Memory B cell (primary cell): ENCODE measurements at regions not wholly inside any gene's neighbourhood (a gene's known extent, or its start where the extent isn't known, plus 50 kb on each side); places are given as distances from the start of the nearest gene placed in this dataset.

ENCODE experiments used
- ATAC-seq: fragments of 150-1000 bp; cut with Tn5 transposase; 2 replicates; pipeline ENCODE4 v1.10.0; 2021; ENCODE audit warnings: low read depth, mild to moderate bottlenecking, moderate library complexity
- DNase-seq, 2 donors: peaks; one replicate each; pipeline ENCODE4 v3.0.0; 2022; ENCODE audit warnings: low spot score in 2 of 2
- H3K27ac Mint-ChIP-seq: one replicate; pipeline ENCODE4 v1.8.0; 2022; ENCODE audit warnings: mild to moderate bottlenecking, moderate library complexity, mixed read lengths
- H3K27me3 Mint-ChIP-seq: one replicate; pipeline ENCODE4 v1.8.0; 2022; ENCODE audit warnings: mixed read lengths
- H3K36me3 Mint-ChIP-seq: one replicate; pipeline ENCODE4 v1.8.0; 2022; ENCODE audit warnings: mild to moderate bottlenecking, mixed read lengths
- H3K4me1 Mint-ChIP-seq: one replicate; pipeline ENCODE4 v1.8.0; 2022; ENCODE audit warnings: mixed read lengths
- H3K4me3 Mint-ChIP-seq: one replicate; pipeline ENCODE4 v1.8.0; 2022; ENCODE audit warnings: mild to moderate bottlenecking, moderate library complexity, mixed read lengths
- H3K9me3 Mint-ChIP-seq: one replicate; pipeline ENCODE4 v1.8.0; 2022; ENCODE audit warnings: mixed read lengths

DNA sequence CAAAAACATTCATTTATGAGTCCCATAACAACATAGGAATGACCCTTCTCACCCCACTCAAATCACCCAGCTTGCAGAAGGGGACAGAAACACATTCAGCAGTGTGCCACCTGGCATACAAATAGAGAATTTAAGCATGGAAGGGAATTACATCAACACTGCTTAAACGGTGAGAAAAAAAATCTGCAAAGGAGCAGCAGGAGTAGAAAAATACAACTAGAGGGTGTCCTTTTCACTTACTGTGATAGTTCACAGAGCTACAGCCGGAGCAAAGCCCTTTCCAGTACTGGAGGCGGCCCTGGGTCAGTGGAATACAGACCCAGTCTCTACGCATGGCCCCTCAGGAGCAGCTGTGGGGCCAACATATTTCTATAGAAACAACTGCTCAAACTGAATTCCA is 764.3 kb upstream of the ARGLU1 start:
- ATAC-seq = no peak
- Mint-ChIP-seq H3K36me3 (no peaks in the 10 kb centered on the region), H3K4me1 (no peaks in the 10 kb centered on the region), H3K27ac (no peak overlapping the region), H3K4me3 (no peak overlapping the region), H3K27me3 (no peaks in the 10 kb centered on the region), H3K9me3 (peaks cover 3% of the 10 kb centered on the region)
- DNase-seq = no peak

- H3K4me1 Mint-ChIP-seq = no peaks in the 10 kb centered on the region
- DNase-seq (no peak), ATAC-seq (no peak)
- H3K27me3 Mint-ChIP-seq = no peaks in the 10 kb centered on the region
- peaks cover 3% of the 10 kb centered on the region for H3K9me3 Mint-ChIP-seq
- H3K36me3 Mint-ChIP-seq = no peaks in the 10 kb centered on the region
- no peak overlapping the region for H3K27ac Mint-ChIP-seq
- no peak overlapping the region for H3K4me3 Mint-ChIP-seq
These were observed 763.4 kb upstream of the ARGLU1 start for GRCh38 chr13:107331359-107331758.

DNA sequence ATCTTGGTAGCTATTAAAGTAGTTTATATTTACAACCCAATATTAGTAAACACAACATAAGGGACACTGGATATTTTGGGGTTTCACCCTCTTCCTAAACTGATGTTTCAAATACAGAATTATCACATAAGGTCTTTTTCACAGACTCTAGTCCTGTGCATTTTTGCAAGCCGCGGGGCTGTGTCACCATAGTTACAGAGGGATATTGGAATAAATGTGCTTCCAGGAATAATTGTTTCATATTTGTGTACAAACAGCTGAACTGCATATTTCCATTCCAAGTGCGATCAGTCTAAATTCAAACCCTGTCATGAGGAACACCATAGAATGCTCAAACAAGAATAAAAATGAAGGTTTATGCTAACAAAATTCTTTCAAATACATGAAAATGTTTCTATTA is 762.5 kb upstream of the ARGLU1 start:
- no peak for DNase-seq
- peaks cover 3% of the 10 kb centered on the region for H3K9me3 Mint-ChIP-seq
- H3K27me3 Mint-ChIP-seq = no peaks in the 10 kb centered on the region
- H3K4me3 Mint-ChIP-seq = no peak overlapping the region
- no peak overlapping the region for H3K27ac Mint-ChIP-seq
- no peaks in the 10 kb centered on the region for H3K36me3 Mint-ChIP-seq
- H3K4me1 Mint-ChIP-seq = no peaks in the 10 kb centered on the region
- ATAC-seq = no peak

GRCh38 chr13:107329991-107330390 is 762.1 kb upstream of the ARGLU1 start:
- no peaks in the 10 kb centered on the region for H3K4me1 Mint-ChIP-seq
- H3K27ac Mint-ChIP-seq = no peak overlapping the region
- H3K27me3 Mint-ChIP-seq = no peaks in the 10 kb centered on the region
- ATAC-seq (no peak), DNase-seq (no peak)
- peaks cover 3% of the 10 kb centered on the region for H3K9me3 Mint-ChIP-seq
- H3K36me3 Mint-ChIP-seq = no peaks in the 10 kb centered on the region
- no peak overlapping the region for H3K4me3 Mint-ChIP-seq

GRCh38 chr13:107324416-107325204 is 756.7 kb upstream of the ARGLU1 start:
- ATAC-seq = no peak

GRCh38 chr13:107322228-107322627 is 754.3 kb upstream of the ARGLU1 start:
- ATAC-seq (no peak), DNase-seq (no peak)
- Mint-ChIP-seq H3K27ac (no peak overlapping the region), H3K9me3 (no peaks in the 10 kb centered on the region), H3K4me3 (no peak overlapping the region), H3K27me3 (no peaks in the 10 kb centered on the region), H3K36me3 (no peaks in the 10 kb centered on the region), H3K4me1 (no peaks in the 10 kb centered on the region)

More at GRCh38 chr13:107324416-107325204, 756.7 kb upstream of the ARGLU1 start:
- no peaks in the 10 kb centered on the region for H3K36me3 Mint-ChIP-seq
- peaks cover 2% of the 10 kb centered on the region for H3K9me3 Mint-ChIP-seq
- H3K27me3 Mint-ChIP-seq = no peaks in the 10 kb centered on the region
- no peak for DNase-seq
- H3K27ac Mint-ChIP-seq = no peak overlapping the region
- H3K4me3 Mint-ChIP-seq = no peak overlapping the region
- H3K4me1 Mint-ChIP-seq = no peaks in the 10 kb centered on the region

GRCh38 chr13:107305178-107305577 is 737.2 kb upstream of the ARGLU1 start:
- peaks cover 1% of the 10 kb centered on the region for H3K9me3 Mint-ChIP-seq
- H3K27me3 Mint-ChIP-seq = no peaks in the 10 kb centered on the region
- no peaks in the 10 kb centered on the region for H3K36me3 Mint-ChIP-seq
- ATAC-seq = no peak
- H3K4me3 Mint-ChIP-seq = no peak overlapping the region
- H3K4me1 Mint-ChIP-seq = no peaks in the 10 kb centered on the region
- DNase-seq = no peak
- no peak overlapping the region for H3K27ac Mint-ChIP-seq

GRCh38 chr13:107301724-107302374 is 733.9 kb upstream of the ARGLU1 start:
- ATAC-seq = no peak
- no peak for DNase-seq
- no peak overlapping the region for H3K27ac Mint-ChIP-seq
- no peaks in the 10 kb centered on the region for H3K4me1 Mint-ChIP-seq
- H3K4me3 Mint-ChIP-seq = no peak overlapping the region
- no peaks in the 10 kb centered on the region for H3K36me3 Mint-ChIP-seq
- H3K27me3 Mint-ChIP-seq = no peaks in the 10 kb centered on the region
- no peaks in the 10 kb centered on the region for H3K9me3 Mint-ChIP-seq

GRCh38 chr13:107299717-107300116 is 731.8 kb upstream of the ARGLU1 start:
- peaks cover 3% of the 10 kb centered on the region for H3K9me3 Mint-ChIP-seq
- H3K4me3 Mint-ChIP-seq = no peak overlapping the region
- ATAC-seq = no peak
- no peak overlapping the region for H3K27ac Mint-ChIP-seq
- no peaks in the 10 kb centered on the region for H3K36me3 Mint-ChIP-seq
- H3K4me1 Mint-ChIP-seq = no peaks in the 10 kb centered on the region
- no peaks in the 10 kb centered on the region for H3K27me3 Mint-ChIP-seq
- DNase-seq = no peak

- H3K27me3 Mint-ChIP-seq = no peaks in the 10 kb centered on the region
- DNase-seq (no peak), ATAC-seq (no peak)
- no peak overlapping the region for H3K27ac Mint-ChIP-seq
- H3K4me3 Mint-ChIP-seq = no peak overlapping the region
- peaks cover 3% of the 10 kb centered on the region for H3K9me3 Mint-ChIP-seq
- no peaks in the 10 kb centered on the region for H3K36me3 Mint-ChIP-seq
- H3K4me1 Mint-ChIP-seq = no peaks in the 10 kb centered on the region
These were observed 728.9 kb upstream of the ARGLU1 start for GRCh38 chr13:107296804-107297203.

DNA sequence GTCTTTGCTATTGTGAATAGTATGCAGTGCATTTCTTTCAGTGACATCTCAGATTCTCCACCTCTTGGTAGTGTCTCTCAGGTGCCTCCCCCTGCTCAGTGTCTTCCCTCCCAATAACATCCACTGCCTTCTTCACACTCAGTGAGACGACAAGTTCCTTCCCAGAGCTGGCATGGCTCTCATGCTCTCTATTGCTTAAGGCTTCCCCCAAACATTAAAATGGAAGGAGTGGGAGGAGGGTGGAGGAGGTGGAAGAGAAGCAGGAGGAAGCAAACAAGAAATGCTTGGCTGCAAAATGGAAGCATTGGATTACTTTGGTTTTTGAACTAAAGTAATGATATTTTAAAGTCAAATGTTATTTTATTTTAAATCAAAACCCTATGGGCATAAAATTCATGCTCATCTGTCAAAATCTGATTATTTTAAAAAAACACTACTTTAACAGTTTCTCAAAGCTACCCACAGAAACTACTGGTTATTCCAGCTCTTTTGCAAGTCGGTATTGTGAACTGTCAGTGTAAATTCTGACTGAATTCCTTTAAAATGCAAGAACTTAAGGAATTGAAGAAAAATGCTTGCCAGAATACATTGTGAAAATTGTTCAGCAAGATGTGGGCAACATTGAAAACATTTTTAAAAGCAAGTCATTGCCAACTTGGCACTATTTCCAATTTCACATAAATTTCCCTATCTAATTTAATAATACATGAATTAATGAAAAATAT is 727.6 kb upstream of the ARGLU1 start:
- no peak overlapping the region for H3K4me3 Mint-ChIP-seq
- no peaks in the 10 kb centered on the region for H3K27me3 Mint-ChIP-seq
- DNase-seq (no peak), ATAC-seq (no peak)
- peaks cover 3% of the 10 kb centered on the region for H3K9me3 Mint-ChIP-seq
- H3K27ac Mint-ChIP-seq = no peak overlapping the region
- no peaks in the 10 kb centered on the region for H3K36me3 Mint-ChIP-seq
- H3K4me1 Mint-ChIP-seq = no peaks in the 10 kb centered on the region

DNA sequence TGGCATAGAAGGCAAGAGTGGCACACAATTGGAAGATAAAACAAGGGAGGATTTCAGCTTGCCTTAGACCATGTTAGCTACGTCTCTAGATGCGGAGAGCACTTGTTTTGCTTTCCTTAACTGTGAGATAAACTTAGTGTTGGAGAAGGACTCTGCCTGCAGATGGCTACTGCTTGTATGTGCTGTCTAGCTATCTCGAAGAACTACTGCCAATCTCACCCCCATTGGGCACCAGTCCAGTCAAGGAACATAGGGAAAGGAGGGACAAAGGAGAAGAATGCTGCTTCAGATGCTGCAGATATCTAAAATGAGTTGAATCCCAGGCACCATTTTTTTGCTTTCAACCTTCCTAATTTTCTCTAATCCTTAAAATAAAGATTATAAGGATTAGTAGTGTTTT is 726.0 kb upstream of the ARGLU1 start:
- no peak overlapping the region for H3K27ac Mint-ChIP-seq
- H3K27me3 Mint-ChIP-seq = no peaks in the 10 kb centered on the region
- H3K36me3 Mint-ChIP-seq = no peaks in the 10 kb centered on the region
- H3K4me3 Mint-ChIP-seq = no peak overlapping the region
- no peaks in the 10 kb centered on the region for H3K4me1 Mint-ChIP-seq
- H3K9me3 Mint-ChIP-seq = peaks cover 6% of the 10 kb centered on the region
- DNase-seq = no peak
- no peak for ATAC-seq

DNA sequence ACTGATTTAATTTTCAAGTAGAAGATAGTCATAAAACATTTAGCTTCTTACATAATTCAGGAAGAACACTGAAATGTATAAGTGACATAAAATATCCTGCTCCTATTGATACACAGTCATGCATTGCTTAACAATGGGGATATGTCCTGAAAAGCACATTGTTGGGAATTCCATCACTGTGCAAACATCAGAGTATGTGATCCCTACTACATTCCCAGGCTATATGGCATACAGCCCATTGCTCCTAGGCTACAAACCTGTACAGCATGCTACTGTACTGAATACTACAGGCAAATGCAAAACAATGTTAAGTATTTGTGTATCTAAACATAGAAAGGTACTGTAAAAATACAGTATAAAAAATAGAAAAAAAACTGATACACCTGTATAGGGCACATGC is 723.9 kb upstream of the ARGLU1 start:
- Mint-ChIP-seq H3K4me3 (no peak overlapping the region), H3K36me3 (no peaks in the 10 kb centered on the region), H3K4me1 (no peaks in the 10 kb centered on the region), H3K27me3 (no peaks in the 10 kb centered on the region), H3K27ac (no peak overlapping the region), H3K9me3 (peaks cover 6% of the 10 kb centered on the region)
- DNase-seq (no peak), ATAC-seq (no peak)

DNA sequence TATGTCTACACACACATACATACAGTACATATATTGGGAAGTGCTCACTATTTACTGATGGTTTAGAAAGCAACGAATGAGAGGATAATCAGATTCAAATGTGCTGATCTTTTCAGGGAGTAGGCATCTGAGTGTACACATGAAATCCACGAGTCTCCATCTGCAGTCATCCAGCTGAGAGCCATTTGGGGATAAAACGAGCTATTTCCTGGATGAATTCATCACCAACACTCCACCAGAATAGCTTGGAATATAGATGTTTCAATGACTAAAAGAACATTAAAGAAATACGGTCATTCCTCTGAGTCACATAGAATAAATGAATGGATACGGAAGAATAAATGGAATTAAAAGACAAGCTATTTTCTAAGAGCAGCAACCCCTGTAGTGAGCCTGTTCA is 721.6 kb upstream of the ARGLU1 start:
- Mint-ChIP-seq H3K27me3 (no peaks in the 10 kb centered on the region), H3K9me3 (peaks cover 3% of the 10 kb centered on the region), H3K4me3 (no peak overlapping the region), H3K36me3 (no peaks in the 10 kb centered on the region), H3K27ac (no peak overlapping the region), H3K4me1 (no peaks in the 10 kb centered on the region)
- ATAC-seq (no peak), DNase-seq (no peak)
